Mesothelial cell of epicardium (in vitro differentiated cells): ENCODE measurements at regions not wholly inside any gene's neighbourhood (a gene's known extent, or its start where the extent isn't known, plus 50 kb on each side); places are given as distances from the start of the nearest gene placed in this dataset.

Experiments
- DNase-seq, 2 experiments: peaks; one replicate each; pipeline ENCODE4 v3.0.0; 2021; ENCODE audit warnings: low spot score in 2 of 2; ENCODE audit not compliant: unreplicated experiment in 2 of 2
- H3K27ac Mint-ChIP-seq: 2 replicates; pipeline ENCODE4 v1.8.0; 2021; ENCODE audit warnings: mixed read lengths
- H3K27me3 Mint-ChIP-seq: 2 replicates; pipeline ENCODE4 v1.8.0; 2021; ENCODE audit warnings: low read depth, mixed read lengths
- H3K36me3 Mint-ChIP-seq: 2 replicates; pipeline ENCODE4 v1.8.0; 2021; ENCODE audit warnings: mixed read lengths
- H3K4me1 Mint-ChIP-seq: 2 replicates; pipeline ENCODE4 v1.8.0; 2021; ENCODE audit warnings: mixed read lengths
- H3K4me3 Mint-ChIP-seq: 2 replicates; pipeline ENCODE4 v1.8.0; 2021; ENCODE audit warnings: mild to moderate bottlenecking, moderate library complexity, mixed read lengths
- H3K9me3 Mint-ChIP-seq: 2 replicates; pipeline ENCODE4 v1.8.0; 2021; ENCODE audit warnings: mixed read lengths
- TF ChIP-seq, protein P1 (sequence below): fragments of 200-600 bp; sonication (generic); IDR thresholded peaks from one replicate; pipeline ENCODE4 v1.5.0; 2021; ENCODE audit warnings: antibody characterized with exemption; ENCODE audit not compliant: unreplicated experiment

GRCh38 chr3:62961874-62962556 lies 86.8 kb upstream of the CADPS start:
- no peaks in the 10 kb centered on the region for H3K36me3 Mint-ChIP-seq
- H3K9me3 Mint-ChIP-seq = no peaks in the 10 kb centered on the region
- DNase-seq = no peak
- no peaks in the 10 kb centered on the region for H3K27me3 Mint-ChIP-seq
- no peak overlapping the region for H3K4me3 Mint-ChIP-seq
- peaks cover 5% of the 10 kb centered on the region for H3K4me1 Mint-ChIP-seq
- no peak overlapping the region for H3K27ac Mint-ChIP-seq
- TF ChIP-seq, protein P1, sequence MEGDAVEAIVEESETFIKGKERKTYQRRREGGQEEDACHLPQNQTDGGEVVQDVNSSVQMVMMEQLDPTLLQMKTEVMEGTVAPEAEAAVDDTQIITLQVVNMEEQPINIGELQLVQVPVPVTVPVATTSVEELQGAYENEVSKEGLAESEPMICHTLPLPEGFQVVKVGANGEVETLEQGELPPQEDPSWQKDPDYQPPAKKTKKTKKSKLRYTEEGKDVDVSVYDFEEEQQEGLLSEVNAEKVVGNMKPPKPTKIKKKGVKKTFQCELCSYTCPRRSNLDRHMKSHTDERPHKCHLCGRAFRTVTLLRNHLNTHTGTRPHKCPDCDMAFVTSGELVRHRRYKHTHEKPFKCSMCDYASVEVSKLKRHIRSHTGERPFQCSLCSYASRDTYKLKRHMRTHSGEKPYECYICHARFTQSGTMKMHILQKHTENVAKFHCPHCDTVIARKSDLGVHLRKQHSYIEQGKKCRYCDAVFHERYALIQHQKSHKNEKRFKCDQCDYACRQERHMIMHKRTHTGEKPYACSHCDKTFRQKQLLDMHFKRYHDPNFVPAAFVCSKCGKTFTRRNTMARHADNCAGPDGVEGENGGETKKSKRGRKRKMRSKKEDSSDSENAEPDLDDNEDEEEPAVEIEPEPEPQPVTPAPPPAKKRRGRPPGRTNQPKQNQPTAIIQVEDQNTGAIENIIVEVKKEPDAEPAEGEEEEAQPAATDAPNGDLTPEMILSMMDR = no peak

- H3K9me3 Mint-ChIP-seq = no peaks in the 10 kb centered on the region
- TF ChIP-seq, protein P1 = no peak
- DNase-seq = no peak
- no peaks in the 10 kb centered on the region for H3K27me3 Mint-ChIP-seq
- no peak overlapping the region for H3K27ac Mint-ChIP-seq
- no peaks in the 10 kb centered on the region for H3K36me3 Mint-ChIP-seq
- H3K4me3 Mint-ChIP-seq = no peak overlapping the region
- H3K4me1 Mint-ChIP-seq = peaks cover 5% of the 10 kb centered on the region
These were observed 87.5 kb upstream of the CADPS start for GRCh38 chr3:62962714-62963113.

DNA sequence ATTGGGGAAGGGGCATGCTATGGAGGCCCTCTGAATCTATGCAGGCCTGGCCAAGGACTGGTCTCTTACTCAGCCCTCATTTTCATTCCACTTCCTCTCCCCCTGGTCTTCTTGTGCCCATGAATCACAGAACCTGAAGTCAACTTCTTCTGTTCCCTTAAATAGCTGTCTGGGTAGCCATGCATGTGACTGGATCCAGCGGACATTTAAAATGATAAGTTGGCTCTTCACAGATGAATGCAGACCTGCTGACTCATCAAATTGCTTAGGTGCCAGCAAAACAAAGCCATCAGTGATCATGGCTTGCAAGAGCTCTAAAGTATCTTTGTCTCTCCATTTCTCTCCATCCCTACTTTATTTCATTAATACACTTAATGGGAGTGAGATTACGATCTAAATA lies 90.1 kb upstream of the CADPS start:
- TF ChIP-seq, protein P1 = no peak
- no peaks in the 10 kb centered on the region for H3K27me3 Mint-ChIP-seq
- H3K36me3 Mint-ChIP-seq = no peaks in the 10 kb centered on the region
- peaks cover 5% of the 10 kb centered on the region for H3K4me1 Mint-ChIP-seq
- H3K4me3 Mint-ChIP-seq = no peak overlapping the region
- H3K27ac Mint-ChIP-seq = no peak overlapping the region
- no peaks in the 10 kb centered on the region for H3K9me3 Mint-ChIP-seq
- DNase-seq = no peak

DNA sequence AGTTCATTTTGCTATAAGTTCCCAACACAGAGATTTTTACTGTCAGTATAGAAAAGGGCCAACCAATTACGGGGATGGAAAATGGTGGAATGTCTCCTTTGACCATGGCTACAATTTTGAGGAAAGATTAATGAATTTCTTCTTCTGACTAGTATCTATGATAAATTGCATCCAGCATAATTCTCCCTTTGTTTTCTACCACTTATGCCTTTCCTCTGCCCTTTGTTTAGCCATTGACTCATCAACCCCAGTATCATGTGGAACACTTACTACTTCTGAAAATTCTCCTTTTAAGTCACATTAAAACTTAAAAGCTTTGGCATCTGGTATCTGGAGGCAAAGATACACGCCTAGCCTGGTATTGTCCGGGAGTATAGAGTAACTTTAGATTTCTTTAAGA lies 92.9 kb upstream of the CADPS start:
- H3K9me3 Mint-ChIP-seq = no peaks in the 10 kb centered on the region
- TF ChIP-seq, protein P1 = no peak
- H3K4me1 Mint-ChIP-seq = no peaks in the 10 kb centered on the region
- H3K36me3 Mint-ChIP-seq = no peaks in the 10 kb centered on the region
- no peaks in the 10 kb centered on the region for H3K27me3 Mint-ChIP-seq
- no peak overlapping the region for H3K27ac Mint-ChIP-seq
- no peak overlapping the region for H3K4me3 Mint-ChIP-seq
- no peak for DNase-seq

DNA sequence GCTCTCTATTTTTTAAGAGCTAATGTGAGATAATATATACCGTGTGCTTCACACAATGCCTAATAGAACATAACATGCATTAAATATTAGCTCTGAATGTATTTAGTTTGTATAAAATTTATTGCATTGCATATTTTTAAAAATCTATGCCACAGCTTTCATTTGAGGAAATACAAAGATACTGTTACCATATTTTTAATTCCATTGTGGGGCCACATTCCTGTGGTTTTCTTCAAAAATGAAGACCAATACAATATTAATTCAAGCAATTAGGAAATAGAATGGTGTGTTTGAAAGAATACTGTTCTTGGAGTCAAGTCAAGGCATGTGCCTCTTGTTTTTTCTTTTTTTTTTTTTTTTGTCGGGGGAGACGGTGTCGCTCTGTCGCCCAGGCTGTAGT lies 95.4 kb upstream of the CADPS start:
- peaks cover 3% of the 10 kb centered on the region for H3K27me3 Mint-ChIP-seq
- TF ChIP-seq, protein P1 = no peak
- H3K36me3 Mint-ChIP-seq = no peaks in the 10 kb centered on the region
- no peaks in the 10 kb centered on the region for H3K4me1 Mint-ChIP-seq
- no peaks in the 10 kb centered on the region for H3K9me3 Mint-ChIP-seq
- no peak for DNase-seq
- no peak overlapping the region for H3K27ac Mint-ChIP-seq
- no peak overlapping the region for H3K4me3 Mint-ChIP-seq

GRCh38 chr3:62975566-62975965 lies 100.3 kb upstream of the CADPS start:
- Mint-ChIP-seq H3K36me3 (no peaks in the 10 kb centered on the region), H3K27ac (no peak overlapping the region), H3K4me3 (no peak overlapping the region), H3K9me3 (no peaks in the 10 kb centered on the region), H3K4me1 (no peaks in the 10 kb centered on the region), H3K27me3 (peaks cover 7% of the 10 kb centered on the region)
- no peak for DNase-seq
- TF ChIP-seq, protein P1 = no peak
